Ovary (tissue), 3 donors: ENCODE measurements at regions not wholly inside any gene's neighbourhood (a gene's known extent, or its start where the extent isn't known, plus 50 kb on each side); places are given as distances from the start of the nearest gene placed in this dataset.

Experiments
- CTCF ChIP-seq, 3 donors: fragments of 450-650 bp in 2 of 3; fragments of 200-600 bp in 1 of 3; IDR thresholded peaks; one replicate each; pipeline versions ENCODE4 v1.5.1 to v1.8.0; 2016 to 2022; ENCODE audit warnings: antibody characterized with exemption in 3 of 3, mild to moderate bottlenecking in 1 of 3
- EP300 ChIP-seq: sonication (generic); formaldehyde crosslinking; IDR thresholded peaks from one replicate; pipeline ENCODE4 v1.6.1; 2017; ENCODE audit warnings: antibody characterized with exemption
- POLR2A ChIP-seq: fragments of 450-650 bp; IDR thresholded peaks from one replicate; pipeline ENCODE4 v1.6.1; 2017; ENCODE audit warnings: antibody characterized with exemption, mild to moderate bottlenecking, moderate library complexity
- donor health status: DM: no; HTN: no; CAD: no.

- TF ChIP-seq CTCF (IDR thresholded peaks at IDR 0.05) (no peak), POLR2A (no peak), EP300 (no peak)
Measured at GRCh38 chr5:82564963-82565362, 286.8 kb upstream of the RPS23 start.
